HFFc6 (cell line): ENCODE measurements at regions not wholly inside any gene's neighbourhood (a gene's known extent, or its start where the extent isn't known, plus 50 kb on each side); places are given as distances from the start of the nearest gene placed in this dataset.

Source experiments
- DNase-seq: peaks from one replicate; pipeline ENCODE4 v3.0.0-alpha.2; 2018
- H3K27ac Mint-ChIP-seq: 2 replicates; pipeline ENCODE4 v1.8.0; 2020; ENCODE audit warnings: mild to moderate bottlenecking, mixed read lengths
- H3K27me3 Mint-ChIP-seq: 2 replicates; pipeline ENCODE4 v1.8.0; 2021; ENCODE audit warnings: mild to moderate bottlenecking, moderate library complexity, mixed read lengths; ENCODE audit not compliant: insufficient read depth
- H3K36me3 Mint-ChIP-seq: 2 replicates; pipeline ENCODE4 v1.8.0; 2021; ENCODE audit warnings: low read depth, mixed read lengths
- H3K4me1 Mint-ChIP-seq: 2 replicates; pipeline ENCODE4 v1.8.0; 2020; ENCODE audit warnings: low read depth, mixed read lengths
- H3K4me3 Mint-ChIP-seq: 2 replicates; pipeline ENCODE4 v1.8.0; 2020; ENCODE audit warnings: mild to moderate bottlenecking, moderate library complexity, mixed read lengths
- H3K9me3 Mint-ChIP-seq: 2 replicates; pipeline ENCODE4 v1.8.0; 2020; ENCODE audit warnings: mild to moderate bottlenecking, mixed read lengths
- CTCF ChIP-seq: fragments of 200-600 bp; sonication (generic); IDR thresholded peaks from 2 replicates; pipeline ENCODE4 v1.5.0; 2021; ENCODE audit warnings: antibody characterized with exemption, mild to moderate bottlenecking

DNA sequence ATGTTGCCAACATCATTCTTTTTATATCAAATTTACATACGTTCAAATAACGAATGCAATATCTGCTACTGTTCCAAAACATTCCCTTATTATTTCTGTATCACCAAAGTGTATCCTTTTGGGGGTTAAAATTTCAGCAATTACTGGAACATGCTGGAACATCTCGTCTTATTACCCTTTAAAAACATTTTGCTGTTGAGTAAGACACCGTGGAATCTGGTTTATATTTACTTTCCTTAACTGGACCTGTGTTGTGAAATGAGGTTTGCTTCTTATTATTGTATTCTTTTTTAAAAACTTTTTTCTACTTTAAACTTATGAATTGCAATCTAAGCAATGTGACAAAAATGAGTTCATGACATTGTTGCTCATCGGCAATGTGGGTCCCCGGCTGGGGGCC lies 87.4 kb upstream of the PTPRM start:
- Mint-ChIP-seq H3K9me3 (no peaks in the 10 kb centered on the region), H3K27ac (no peak overlapping the region), H3K4me3 (no peak overlapping the region), H3K27me3 (peaks cover 23% of the 10 kb centered on the region), H3K36me3 (no peaks in the 10 kb centered on the region), H3K4me1 (no peaks in the 10 kb centered on the region)
- no peak for DNase-seq
- no peak for TF ChIP-seq CTCF

DNA sequence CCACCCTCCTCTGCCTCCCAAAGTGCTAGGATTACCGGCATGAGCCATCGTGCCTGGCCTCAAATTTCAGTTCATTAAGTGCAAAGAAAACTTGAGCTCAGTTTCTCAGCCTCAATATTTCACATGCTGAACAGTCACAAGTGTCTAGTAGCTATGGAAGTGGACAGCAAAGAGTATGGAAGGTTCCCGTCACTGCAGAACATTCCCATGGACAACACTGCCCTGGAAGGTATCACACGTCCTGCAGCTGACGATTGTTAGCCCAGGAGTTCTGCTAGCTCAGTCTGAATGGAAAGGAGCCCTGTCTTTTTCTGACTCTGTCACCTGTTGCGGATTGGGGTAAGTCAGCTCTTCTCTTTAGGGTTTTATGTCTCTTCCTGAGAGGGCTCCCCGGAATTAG lies 86.2 kb upstream of the PTPRM start:
- Mint-ChIP-seq H3K9me3 (no peaks in the 10 kb centered on the region), H3K36me3 (no peaks in the 10 kb centered on the region), H3K4me1 (no peaks in the 10 kb centered on the region), H3K27me3 (peaks cover 21% of the 10 kb centered on the region), H3K4me3 (no peak overlapping the region), H3K27ac (no peak overlapping the region)
- no peak for DNase-seq
- TF ChIP-seq CTCF = no peak

DNA sequence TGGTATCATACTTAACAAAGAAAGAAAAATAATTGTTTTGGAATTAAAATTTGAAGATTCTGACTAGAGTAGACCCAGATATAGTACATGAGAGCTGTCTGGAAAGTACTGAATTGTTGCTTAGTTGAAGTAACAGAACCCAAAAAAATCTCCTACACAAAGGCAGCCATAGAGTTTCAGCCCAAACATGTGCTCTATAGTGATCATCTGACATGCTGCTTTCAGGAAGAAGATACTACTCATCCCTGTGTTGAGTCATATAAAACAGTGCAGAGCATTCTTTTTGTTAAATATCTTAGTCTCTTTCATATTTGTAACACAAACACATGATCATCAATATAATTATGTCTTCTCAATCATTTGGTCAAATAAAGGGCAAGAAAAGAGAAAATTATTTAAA lies 84.8 kb upstream of the PTPRM start:
- DNase-seq = no peak
- Mint-ChIP-seq H3K4me3 (no peak overlapping the region), H3K4me1 (no peaks in the 10 kb centered on the region), H3K9me3 (no peaks in the 10 kb centered on the region), H3K27me3 (peaks cover 17% of the 10 kb centered on the region), H3K36me3 (no peaks in the 10 kb centered on the region), H3K27ac (no peak overlapping the region)
- TF ChIP-seq CTCF = no peak

DNA sequence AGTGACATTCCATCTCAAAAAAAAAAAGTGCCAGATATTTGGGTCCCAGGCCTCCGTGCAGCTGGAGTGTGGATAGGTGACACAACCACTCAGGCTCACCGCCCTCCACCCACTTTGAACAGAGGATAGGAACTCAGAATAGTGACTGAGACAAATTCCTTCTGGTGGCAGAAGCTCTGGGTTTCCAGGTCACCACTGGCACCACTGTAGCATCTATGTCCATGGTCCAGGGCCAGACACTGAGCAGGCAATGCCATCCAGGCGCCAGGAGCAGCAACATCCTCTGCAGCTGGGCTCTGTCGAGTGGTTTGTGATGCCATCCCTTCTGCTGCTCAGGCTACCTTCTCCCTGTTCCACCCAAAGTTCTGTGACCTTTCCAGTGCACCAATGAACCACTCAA lies 81.5 kb upstream of the PTPRM start:
- peaks cover 20% of the 10 kb centered on the region for H3K27me3 Mint-ChIP-seq
- DNase-seq = no peak
- H3K9me3 Mint-ChIP-seq = no peaks in the 10 kb centered on the region
- H3K27ac Mint-ChIP-seq = no peak overlapping the region
- no peaks in the 10 kb centered on the region for H3K4me1 Mint-ChIP-seq
- no peak for TF ChIP-seq CTCF
- H3K4me3 Mint-ChIP-seq = no peak overlapping the region
- no peaks in the 10 kb centered on the region for H3K36me3 Mint-ChIP-seq

DNA sequence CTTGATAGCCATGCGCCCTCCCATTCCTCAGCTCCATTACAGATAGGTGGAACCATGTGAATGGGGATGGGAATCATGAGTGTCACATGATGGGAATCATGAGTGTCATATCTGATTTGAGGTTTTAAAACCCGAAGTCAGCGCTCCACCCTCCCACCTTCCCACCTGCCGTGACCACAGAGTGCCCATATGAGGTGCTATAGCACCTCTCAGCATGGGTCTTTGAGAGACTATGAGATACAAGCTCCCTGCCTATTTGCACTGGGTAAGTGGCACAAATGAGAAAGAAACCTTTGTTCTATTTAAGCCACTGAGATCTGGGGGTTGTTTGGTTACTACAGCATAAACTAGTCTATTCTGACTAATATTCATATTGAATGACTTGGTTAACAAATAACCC lies 78.5 kb upstream of the PTPRM start:
- TF ChIP-seq CTCF = no peak
- no peaks in the 10 kb centered on the region for H3K9me3 Mint-ChIP-seq
- no peaks in the 10 kb centered on the region for H3K36me3 Mint-ChIP-seq
- no peak for DNase-seq
- H3K4me1 Mint-ChIP-seq = no peaks in the 10 kb centered on the region
- no peak overlapping the region for H3K27ac Mint-ChIP-seq
- no peak overlapping the region for H3K4me3 Mint-ChIP-seq
- peaks cover 14% of the 10 kb centered on the region; the same call in 1 of the 2 replicates for H3K27me3 Mint-ChIP-seq

DNA sequence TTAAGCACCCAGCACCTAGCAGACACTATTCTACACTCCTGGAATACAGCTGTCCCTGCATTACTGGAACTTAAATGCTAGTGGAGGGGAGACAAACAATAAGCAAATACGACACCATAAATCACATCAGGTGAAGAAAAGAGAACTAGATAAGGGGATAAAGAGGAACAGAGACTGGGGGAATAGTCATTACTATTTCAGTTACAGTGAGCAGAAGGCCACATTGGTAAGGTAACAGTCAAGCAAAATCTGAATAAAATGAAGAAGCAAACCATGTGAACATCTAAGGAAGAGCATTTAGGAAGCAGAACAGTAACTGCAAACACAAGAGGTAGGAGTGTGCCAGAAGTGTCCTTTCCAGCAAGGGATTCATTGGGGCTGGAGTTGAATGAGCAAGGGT lies 77.0 kb upstream of the PTPRM start:
- DNase-seq = no peak
- Mint-ChIP-seq H3K27ac (no peak overlapping the region), H3K36me3 (no peaks in the 10 kb centered on the region), H3K4me1 (no peaks in the 10 kb centered on the region), H3K27me3 (peaks cover 10% of the 10 kb centered on the region; the same call in 1 of the 2 replicates), H3K9me3 (no peaks in the 10 kb centered on the region), H3K4me3 (no peak overlapping the region)
- no peak for TF ChIP-seq CTCF
